ENCODE measurements at regions not wholly inside any gene's neighbourhood (a gene's known extent, or its start where the extent isn't known, plus 50 kb on each side); places are given as distances from the start of the nearest gene placed in this dataset.

DNA sequence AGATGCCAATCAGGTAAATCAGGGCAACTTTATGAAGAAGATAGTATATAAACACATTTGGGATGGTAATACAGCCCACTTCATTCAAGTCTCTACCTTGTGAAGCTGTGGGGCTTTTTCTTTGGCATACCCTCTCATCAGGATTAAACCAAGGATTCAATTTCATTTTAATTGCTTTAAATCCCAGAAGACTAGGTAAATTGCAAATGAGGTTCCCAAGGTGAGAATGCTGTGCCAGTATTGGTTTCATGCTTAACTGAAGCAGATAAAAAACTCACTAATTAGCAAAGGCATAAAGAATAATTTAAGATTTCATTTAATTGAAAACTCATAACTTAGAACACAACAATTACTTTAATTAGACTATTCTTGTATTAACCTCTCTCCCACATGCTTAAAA lies 1218.1 kb downstream of the FAM181B start:
- Histone ChIP-seq H3K18ac (ENCODE audit: insufficient read length, low read depth, low read length) (no peak overlapping the region), H3K4me1 (ENCODE audit: insufficient read depth, low read length) (no peaks in the 10 kb centered on the region), H2AFZ (ENCODE audit: low read length) (no peak overlapping the region), H2BK120ac (ENCODE audit: low read depth, low read length, poor library complexity, severe bottlenecking) (no peak overlapping the region), H3K23ac (ENCODE audit: insufficient read length, low read depth, low read length) (no peak overlapping the region), H3K4ac (ENCODE audit: low read depth, low read length) (no peak overlapping the region), H4K20me1 (ENCODE audit: control insufficient read depth, insufficient read depth, insufficient read length) (no peaks in the 10 kb centered on the region), H3K56ac (ENCODE audit: insufficient read length, low read depth, low read length) (no peak overlapping the region), H3K27me3 (ENCODE audit: insufficient read depth, low read length) (no peaks in the 10 kb centered on the region), H3K79me2 (ENCODE audit: insufficient read depth, low read length) (no peaks in the 10 kb centered on the region), H3K27ac (ENCODE audit: insufficient read length, low read depth, low read length) (no peak overlapping the region), H4K91ac (ENCODE audit: insufficient read length, low read depth, low read length) (no peak overlapping the region), H3K9me3 (ENCODE audit: control insufficient read depth, low read depth, low read length) (no peaks in the 10 kb centered on the region), H4K8ac (replicated peaks; ENCODE audit: insufficient read length, low read depth, low read length) (no peak overlapping the region), H3K14ac (ENCODE audit: insufficient read depth, low read length) (no peak overlapping the region), H2AK5ac (ENCODE audit: insufficient read length, low read length) (no peak overlapping the region), H4K5ac (ENCODE audit: insufficient read length, low read depth, low read length) (no peak overlapping the region), H3K9ac (ENCODE audit: extremely low read depth, insufficient read length, low read length) (no peak overlapping the region), H3K4me2 (ENCODE audit: insufficient read depth, insufficient read length, low read length) (no peak overlapping the region), H2BK15ac (ENCODE audit: low read depth, low read length) (no peak overlapping the region), H3T11ph (ENCODE audit: low read length) (no peak overlapping the region), H3K23me2 (ENCODE audit: insufficient read length, low read depth, low read length, poor library complexity, severe bottlenecking) (no peaks in the 10 kb centered on the region), H2BK12ac (ENCODE audit: insufficient read length, low read depth, low read length) (no peak overlapping the region), H2BK5ac (ENCODE audit: insufficient read length, low read length) (no peak overlapping the region), H2BK20ac (ENCODE audit: low read depth, low read length, poor library complexity, severe bottlenecking) (no peak overlapping the region), H3K79me1 (ENCODE audit: insufficient read depth, low read depth, low read length, poor library complexity, severe bottlenecking) (no peaks in the 10 kb centered on the region)
- Mint-ChIP-seq H3K4me3 (no peak overlapping the region), H3K27me3 (ENCODE audit: low read depth) (no peaks in the 10 kb centered on the region), H3K27ac (no peak overlapping the region), H3K9me3 (no peaks in the 10 kb centered on the region), H3K36me3 (ENCODE audit: insufficient read depth in 1 of 3, low read depth in 3 of 3) (no peaks in the 10 kb centered on the region), H3K4me1 (no peaks in the 10 kb centered on the region)
- TF ChIP-seq, protein P1, sequence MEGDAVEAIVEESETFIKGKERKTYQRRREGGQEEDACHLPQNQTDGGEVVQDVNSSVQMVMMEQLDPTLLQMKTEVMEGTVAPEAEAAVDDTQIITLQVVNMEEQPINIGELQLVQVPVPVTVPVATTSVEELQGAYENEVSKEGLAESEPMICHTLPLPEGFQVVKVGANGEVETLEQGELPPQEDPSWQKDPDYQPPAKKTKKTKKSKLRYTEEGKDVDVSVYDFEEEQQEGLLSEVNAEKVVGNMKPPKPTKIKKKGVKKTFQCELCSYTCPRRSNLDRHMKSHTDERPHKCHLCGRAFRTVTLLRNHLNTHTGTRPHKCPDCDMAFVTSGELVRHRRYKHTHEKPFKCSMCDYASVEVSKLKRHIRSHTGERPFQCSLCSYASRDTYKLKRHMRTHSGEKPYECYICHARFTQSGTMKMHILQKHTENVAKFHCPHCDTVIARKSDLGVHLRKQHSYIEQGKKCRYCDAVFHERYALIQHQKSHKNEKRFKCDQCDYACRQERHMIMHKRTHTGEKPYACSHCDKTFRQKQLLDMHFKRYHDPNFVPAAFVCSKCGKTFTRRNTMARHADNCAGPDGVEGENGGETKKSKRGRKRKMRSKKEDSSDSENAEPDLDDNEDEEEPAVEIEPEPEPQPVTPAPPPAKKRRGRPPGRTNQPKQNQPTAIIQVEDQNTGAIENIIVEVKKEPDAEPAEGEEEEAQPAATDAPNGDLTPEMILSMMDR (conservative IDR thresholded peaks at IDR 0.05), result no peak
- no peak for DNase-seq

Data from H9 (cell line).